KBM-7 (cell line): ENCODE measurements at regions not wholly inside any gene's neighbourhood (a gene's known extent, or its start where the extent isn't known, plus 50 kb on each side); places are given as distances from the start of the nearest gene placed in this dataset.
A peak's percentile ranks its signal among the peaks of the same experiment; 100 is the strongest.
"Not testable (repeated sequence)": the region's sequence is repeated elsewhere in the genome, so short reads cannot be mapped to it uniquely, and the experiment has no call there.

Experiments
- DNase-seq: peaks from one replicate; pipeline ENCODE4 v3.0.0-alpha.2; 2015
- in situ Hi-C: fragments of 300-500 bp; cut with MboI; formaldehyde crosslinking; loops from 2 replicates; pipeline ENCODE4 v1.14.3; 2020; ENCODE audit warnings: low sequenced_read_pairs, low pct_unique_long_range_greater_than_20kb, mixed read lengths

- in situ Hi-C loops = no loop called here
- no peak for DNase-seq
These were observed 740.0 kb upstream of the IGFBP7 start for GRCh38 chr4:57850141-57850540.

DNA sequence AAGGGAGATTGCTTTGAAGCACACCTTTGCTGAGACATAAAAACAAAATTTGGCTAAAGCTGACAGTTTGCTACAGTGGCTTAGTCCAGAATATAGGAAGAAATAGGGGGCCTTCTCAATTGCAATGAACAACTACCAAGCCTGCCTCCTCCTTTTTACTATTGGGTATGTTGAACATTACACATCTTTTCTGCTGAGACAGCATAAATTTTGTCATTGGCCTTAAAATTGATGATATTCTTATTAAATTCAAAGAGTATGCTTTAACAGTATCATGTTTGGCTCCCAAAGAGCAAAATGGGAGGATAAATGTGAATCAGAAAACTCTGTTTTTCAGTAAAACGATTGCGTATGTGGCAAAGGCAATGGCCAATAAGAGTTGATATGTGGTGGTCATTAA lies 721.9 kb upstream of the IGFBP7 start:
- in situ Hi-C loops = no loop called here
- DNase-seq = no peak

DNA sequence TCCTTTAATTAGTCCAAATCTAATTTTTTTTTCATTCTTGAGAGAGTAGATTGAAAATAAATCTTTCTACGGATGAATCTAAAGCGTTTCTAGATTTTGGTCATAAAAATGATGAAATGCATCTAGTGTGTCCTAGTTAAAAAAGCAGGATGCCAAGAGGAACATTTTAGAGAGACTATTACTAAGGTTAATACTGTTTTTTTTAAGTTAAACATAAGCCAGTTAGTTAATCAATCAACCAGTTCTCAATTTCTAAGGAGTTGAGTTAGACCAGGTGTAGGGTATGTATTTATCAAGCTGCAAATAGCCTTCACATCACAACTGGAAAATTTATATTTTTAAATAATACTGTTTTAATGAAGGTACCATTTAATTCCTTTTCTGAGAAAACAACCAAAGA lies 679.5 kb upstream of the IGFBP7 start:
- in situ Hi-C loops = no loop called here
- DNase-seq = no peak

GRCh38 chr4:57777876-57778275 lies 667.7 kb upstream of the IGFBP7 start:
- DNase-seq = no peak
- in situ Hi-C loops = no loop called here

- DNase-seq = no peak
- in situ Hi-C loops = no loop called here
These were observed 664.5 kb upstream of the IGFBP7 start for GRCh38 chr4:57774681-57775080.

DNA sequence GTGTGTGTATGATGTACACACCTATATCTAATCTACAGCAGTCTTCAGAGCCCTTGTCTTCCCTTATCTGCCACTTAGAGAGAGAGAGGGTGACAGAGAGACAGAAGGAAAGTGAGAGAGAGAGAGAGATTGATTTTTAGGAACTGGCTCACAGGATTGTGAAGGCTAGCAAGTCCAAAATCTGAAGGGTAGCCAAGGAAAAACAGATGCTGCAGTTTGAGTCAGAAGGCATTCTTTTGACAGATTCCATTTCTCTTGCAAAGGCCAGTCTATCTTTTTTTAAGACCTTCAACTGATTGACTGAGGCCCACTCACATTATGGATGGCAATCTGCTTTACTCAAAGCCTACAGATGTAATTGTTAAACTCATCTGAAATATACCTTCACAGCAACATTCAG lies 664.0 kb upstream of the IGFBP7 start:
- in situ Hi-C loops = no loop called here
- DNase-seq = no peak

DNA sequence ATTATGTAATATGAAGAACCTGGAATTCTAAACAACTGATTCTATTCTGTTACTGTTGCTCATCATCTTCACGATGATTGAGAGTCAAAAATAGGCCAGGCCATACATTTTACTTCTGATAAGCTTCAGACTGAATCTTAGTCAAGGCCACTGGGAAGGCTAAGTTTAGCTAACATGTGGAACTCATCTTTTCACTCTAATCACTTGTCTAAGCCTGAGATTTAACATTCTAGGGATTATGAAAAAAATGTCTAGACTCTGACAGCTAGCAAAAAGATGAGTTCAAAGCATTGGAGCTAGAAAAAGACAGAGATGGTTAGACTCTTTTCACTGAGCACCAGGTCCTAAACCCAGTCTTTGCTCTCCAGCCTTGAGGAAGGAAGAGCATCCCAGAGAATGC lies 656.2 kb upstream of the IGFBP7 start:
- no peak for DNase-seq
- in situ Hi-C loops = no loop called here

DNA sequence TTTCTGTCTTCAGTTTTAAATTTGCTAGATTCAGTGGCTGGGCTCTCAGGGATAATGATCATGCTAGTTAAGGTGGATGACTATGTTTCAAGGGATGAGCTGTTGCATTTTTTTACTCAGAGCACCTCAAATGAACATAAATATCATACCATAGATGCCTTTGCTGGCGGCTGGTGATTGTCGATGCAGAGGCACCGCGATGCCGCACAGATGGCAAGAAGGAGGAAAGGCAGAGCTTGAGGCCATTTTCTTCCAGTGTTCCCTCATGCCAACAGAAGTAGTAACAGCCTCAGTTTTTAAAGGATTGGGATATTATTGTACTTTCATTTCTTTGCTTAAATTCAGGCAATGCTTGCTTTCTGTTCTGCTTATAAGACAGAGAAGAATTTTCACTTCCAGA lies 654.7 kb upstream of the IGFBP7 start:
- in situ Hi-C loops = no loop called here
- no peak for DNase-seq

GRCh38 chr4:57763070-57763469 lies 652.9 kb upstream of the IGFBP7 start:
- in situ Hi-C loops = no loop called here
- peak; percentile 47 for DNase-seq

- no peak for DNase-seq
- in situ Hi-C loops = no loop called here
These were observed 630.5 kb upstream of the IGFBP7 start for GRCh38 chr4:57740625-57741190.

DNA sequence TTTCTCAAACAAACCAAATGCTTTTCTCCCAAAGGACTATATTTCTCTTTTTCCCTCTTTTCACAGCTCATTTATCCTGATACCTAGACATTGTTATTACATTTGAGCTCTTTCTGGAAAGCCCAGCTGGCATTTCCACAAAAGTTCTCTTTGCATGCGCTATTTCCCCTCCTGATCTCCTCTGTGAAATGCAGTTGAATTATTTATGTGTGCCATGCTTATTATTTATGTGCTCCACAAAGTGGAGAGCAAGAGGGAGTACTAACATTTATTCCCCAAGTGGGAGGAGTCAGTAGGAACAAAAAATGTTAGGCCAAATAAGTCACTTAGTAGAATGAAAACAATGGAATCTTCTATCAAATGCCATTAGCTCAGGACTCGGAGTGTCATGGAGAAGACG lies 626.6 kb upstream of the IGFBP7 start:
- in situ Hi-C loops = no loop called here
- DNase-seq = no peak

GRCh38 chr4:57734104-57734670 lies 624.0 kb upstream of the IGFBP7 start:
- no peak for DNase-seq
- in situ Hi-C loops = no loop called here

DNA sequence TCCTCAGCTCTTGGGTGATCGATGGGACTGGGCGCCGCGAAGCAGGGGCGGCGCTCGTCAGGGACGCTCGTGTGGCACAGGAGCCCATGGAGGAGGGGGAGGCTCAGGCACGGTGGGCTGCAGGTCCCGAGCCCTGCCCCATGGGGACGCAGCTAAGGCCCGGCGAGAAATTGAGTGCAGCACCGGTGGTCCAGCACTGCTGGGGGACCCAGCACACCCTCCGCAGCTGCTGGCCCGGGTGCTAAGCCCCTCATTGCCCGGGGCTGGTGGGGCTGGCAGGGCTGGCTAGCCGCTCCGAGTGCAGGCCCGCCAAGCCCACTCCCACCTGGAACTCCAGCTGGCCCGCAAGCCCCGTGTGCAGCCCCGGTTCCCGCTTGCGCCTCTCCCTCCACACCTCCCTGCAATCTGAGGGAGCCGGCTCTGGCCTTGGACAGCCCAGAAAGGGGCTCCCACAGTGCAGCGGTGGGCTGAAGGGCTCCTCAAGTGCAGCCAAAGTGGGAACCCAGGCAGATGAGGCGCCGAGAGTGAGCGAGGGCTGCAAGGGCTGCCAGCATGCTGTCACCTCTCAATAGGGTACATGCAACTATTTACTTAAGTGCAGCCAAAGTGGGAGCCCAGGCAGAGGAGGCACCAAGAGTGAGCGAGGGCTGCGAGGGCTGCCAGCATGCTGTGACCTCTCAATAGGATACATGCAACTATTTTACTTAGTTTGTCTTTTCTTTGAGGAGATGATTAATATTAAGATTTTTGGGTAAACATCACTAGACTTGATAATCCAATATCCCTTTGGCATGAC lies 619.8 kb upstream of the IGFBP7 start:
- in situ Hi-C loops, DNase-seq: not testable (repeated sequence)

GRCh38 chr4:57726154-57726553 lies 616.0 kb upstream of the IGFBP7 start:
- in situ Hi-C loops = no loop called here
- no peak for DNase-seq

- in situ Hi-C loops = no loop called here
- DNase-seq = no peak
These were observed 609.3 kb upstream of the IGFBP7 start for GRCh38 chr4:57719456-57719855.

- DNase-seq, in situ Hi-C loops: not testable (repeated sequence)
These were observed 604.1 kb upstream of the IGFBP7 start for GRCh38 chr4:57714313-57714712.

DNA sequence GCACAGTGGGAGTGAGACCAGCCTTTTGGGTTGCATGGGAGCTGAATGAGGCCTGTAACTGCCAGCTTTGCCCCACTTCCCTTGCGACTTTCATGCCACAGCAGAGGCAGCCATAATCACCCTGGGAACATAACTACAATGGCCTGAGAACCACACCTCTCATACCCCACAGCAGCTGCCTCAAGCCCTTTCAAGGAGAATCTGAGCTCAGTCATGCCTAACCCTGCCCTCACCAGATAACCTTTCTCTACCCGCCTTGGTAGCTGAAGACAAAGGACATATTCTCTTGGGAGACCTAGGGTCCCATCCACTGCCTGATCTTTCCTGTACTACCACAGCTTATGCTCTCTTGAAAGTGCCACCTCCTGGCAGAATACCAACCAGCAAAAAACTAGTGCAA lies 599.9 kb upstream of the IGFBP7 start:
- no peak for DNase-seq
- in situ Hi-C loops = no loop called here

DNA sequence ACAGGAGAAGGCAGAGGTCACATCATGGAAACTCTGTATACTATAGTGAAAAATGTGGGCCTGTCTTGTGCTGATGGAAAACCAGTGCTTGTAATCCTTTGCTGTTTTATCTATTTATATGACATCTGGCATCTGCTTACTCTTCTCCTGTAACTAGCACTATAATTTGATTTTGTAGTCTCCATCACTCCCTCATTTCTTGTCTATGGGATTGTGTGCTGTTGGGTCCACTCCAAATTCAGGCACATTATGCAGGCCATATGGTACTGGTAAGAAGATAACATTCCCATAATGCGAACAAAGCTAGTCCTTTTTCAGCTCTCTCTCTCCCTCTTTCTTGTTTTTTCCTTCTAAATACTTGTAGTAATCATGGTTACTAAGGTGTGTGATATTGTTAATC lies 581.2 kb upstream of the IGFBP7 start:
- in situ Hi-C loops = no loop called here
- no peak for DNase-seq

DNA sequence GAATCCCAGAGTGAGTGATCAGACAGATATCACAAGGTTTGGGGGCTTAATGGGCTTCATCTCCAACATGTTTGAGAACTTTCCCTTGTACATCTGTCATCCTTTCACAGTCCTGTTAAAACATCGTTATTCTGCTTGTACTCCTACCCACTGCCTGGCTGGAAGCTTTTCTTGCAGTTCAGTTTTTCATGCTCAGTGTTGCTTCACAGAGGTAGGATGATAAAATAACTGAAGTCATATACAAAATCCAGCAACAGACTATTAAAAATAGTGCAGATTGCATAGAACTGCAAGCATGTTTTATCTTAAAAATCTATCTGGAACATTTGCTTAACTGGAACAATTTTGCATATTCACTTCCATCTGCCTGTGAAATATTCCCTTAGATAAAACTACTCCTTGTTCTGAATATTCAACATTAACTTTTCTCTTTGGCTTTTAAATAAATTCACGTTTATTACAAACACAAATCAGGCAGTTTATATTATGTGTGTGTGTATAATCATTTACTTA lies 579.6 kb upstream of the IGFBP7 start:
- DNase-seq = no peak
- in situ Hi-C loops = no loop called here

DNA sequence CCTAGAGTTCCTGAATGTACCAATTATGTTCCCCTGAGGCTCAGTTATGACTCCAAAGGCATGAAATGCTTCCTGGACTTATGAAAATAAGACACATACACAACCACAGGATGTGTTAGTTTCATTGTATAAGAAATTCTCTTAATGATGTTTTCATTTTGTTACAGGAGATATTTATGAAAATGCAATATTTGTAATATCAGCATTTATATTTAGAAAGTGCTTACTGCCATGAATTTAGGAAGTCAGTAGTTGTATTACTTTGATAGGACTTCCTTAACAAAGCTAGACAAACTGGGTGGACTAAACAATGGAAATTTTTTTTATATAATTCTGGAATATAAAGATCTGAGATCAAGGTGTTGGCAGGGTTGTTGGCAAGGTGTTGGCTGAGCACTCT lies 572.1 kb upstream of the IGFBP7 start:
- DNase-seq = no peak
- in situ Hi-C loops = no loop called here

GRCh38 chr4:57679969-57680368 lies 569.8 kb upstream of the IGFBP7 start:
- in situ Hi-C loops = no loop called here
- DNase-seq = no peak
